A549 (cell line): ENCODE measurements at regions not wholly inside any gene's neighbourhood (a gene's known extent, or its start where the extent isn't known, plus 50 kb on each side); places are given as distances from the start of the nearest gene placed in this dataset.

Source experiments
- CTCF ChIP-seq: fragments of >200 bp; sonication (Bioruptor Twin); formaldehyde crosslinking; IDR thresholded peaks from 3 replicates; pipeline ENCODE4 v1.5.1; 2016
- EP300 ChIP-seq, 2 experiments: fragments of >200 bp; sonication (Bioruptor Twin); formaldehyde crosslinking; IDR thresholded peaks; 2 replicates in 1 of 2; 3 replicates in 1 of 2; pipeline ENCODE4 v1.6.1; 2016 to 2017
- JUNB ChIP-seq: fragments of >200 bp; sonication (Bioruptor Twin); formaldehyde crosslinking; IDR thresholded peaks from 2 replicates; pipeline ENCODE4 v1.6.1; 2016
- KDM5A ChIP-seq: fragments of 200-600 bp; sonication (generic); IDR thresholded peaks from 2 replicates; pipeline ENCODE4 v1.6.1; 2016; ENCODE audit warnings: antibody characterized with exemption, mild to moderate bottlenecking
- MAX ChIP-seq: IDR thresholded peaks from 2 replicates; pipeline ENCODE4 v1.6.1; 2012
- NFE2L2 ChIP-seq: fragments of 150-350 bp; conservative IDR thresholded peaks from 2 replicates; pipeline ENCODE4 v1.6.1; 2014; ENCODE audit warnings: low read length
- NR3C1 ChIP-seq: fragments of >200 bp; sonication (Bioruptor Twin); formaldehyde crosslinking; IDR thresholded peaks from 3 replicates; pipeline ENCODE4 v1.6.1; 2017
- POLR2A ChIP-seq: IDR thresholded peaks from 2 replicates; pipeline ENCODE4 v1.6.1; 2012; ENCODE audit warnings: mild to moderate bottlenecking, low read length
- REST ChIP-seq: fragments of 200-600 bp; sonication (generic); IDR thresholded peaks from 2 replicates; pipeline ENCODE4 v1.6.1; 2016; ENCODE audit warnings: antibody characterized with exemption, mild to moderate bottlenecking, moderate library complexity
- RFX5 ChIP-seq: fragments of 450-650 bp; IDR thresholded peaks from 2 replicates; pipeline ENCODE4 v1.7.1; 2014; ENCODE audit warnings: antibody characterized with exemption, mild to moderate bottlenecking, moderate library complexity
- SMC3 ChIP-seq: fragments of >200 bp; sonication (Bioruptor Twin); formaldehyde crosslinking; IDR thresholded peaks from 3 replicates; pipeline ENCODE4 v1.6.1; 2018; ENCODE audit warnings: inconsistent platforms
- USF2 ChIP-seq: fragments of 450-650 bp; IDR thresholded peaks from 2 replicates; pipeline ENCODE4 v1.6.1; 2014; ENCODE audit warnings: antibody characterized with exemption
- ZSCAN20 ChIP-seq: fragments of 250-450 bp; sonication (Bioruptor Pico); IDR thresholded peaks from 2 replicates; pipeline ENCODE4 v1.8.0; 2022; ENCODE audit warnings: mild to moderate bottlenecking, moderate library complexity

GRCh38 chr12:105935106-105935505 lies 203.6 kb downstream of the NUAK1 start:
- TF ChIP-seq CTCF (no peak), POLR2A (no peak), ZSCAN20 (CRISPR knock-in tag) (no peak), EP300 (IDR thresholded peaks at IDR 0.05) (no peak), USF2 (no peak), SMC3 (no peak), MAX (no peak), JUNB (no peak), NR3C1 (no peak), REST (no peak), RFX5 (no peak), KDM5A (no peak), NFE2L2 (no peak)
